Peyer's patch (tissue), 4 donors: ENCODE measurements at regions not wholly inside any gene's neighbourhood (a gene's known extent, or its start where the extent isn't known, plus 50 kb on each side); places are given as distances from the start of the nearest gene placed in this dataset.

Experiments
- CTCF ChIP-seq, 6 experiments: fragments of 450-650 bp in 4 of 6; fragments of 200-600 bp in 2 of 6; sonication (generic) in 1 of 6; IDR thresholded peaks; one replicate each; pipeline ENCODE4 v1.5.1; 2017 to 2019; ENCODE audit warnings: antibody characterized with exemption in 6 of 6, mild to moderate bottlenecking in 3 of 6, moderate library complexity in 1 of 6
- POLR2A ChIP-seq, 2 donors: fragments of 450-650 bp; IDR thresholded peaks; one replicate each; pipeline ENCODE4 v1.5.1; 2017; ENCODE audit warnings: antibody characterized with exemption in 2 of 2, mild to moderate bottlenecking in 2 of 2, moderate library complexity in 2 of 2

GRCh38 chr1:168845140-168845539 lies 116.1 kb upstream of the DPT start:
- TF ChIP-seq CTCF (IDR thresholded peaks at IDR 0.05): no peak
- TF ChIP-seq POLR2A (IDR thresholded peaks at IDR 0.05): no peak
